Mucosa of descending colon (tissue), 3 donors: ENCODE measurements at regions not wholly inside any gene's neighbourhood (a gene's known extent, or its start where the extent isn't known, plus 50 kb on each side); places are given as distances from the start of the nearest gene placed in this dataset.

Experiments
- ATAC-seq: fragments of 200-7000 bp; cut with Tn5 transposase; one replicate; pipeline ENCODE4 v1.9.1; 2020; ENCODE audit warnings: mild to moderate bottlenecking, moderate library complexity
- DNase-seq, 3 donors: peaks; one replicate each; pipeline ENCODE4 v3.0.0-alpha.2; 2020
- H3K36me3 ChIP-seq: fragments of 200-600 bp; one replicate; pipeline ENCODE4 v1.8.0; 2021; ENCODE audit warnings: low read depth, mild to moderate bottlenecking
- H3K4me1 ChIP-seq: fragments of 200-600 bp; one replicate; pipeline ENCODE4 v1.8.0; 2021; ENCODE audit warnings: low read depth, mild to moderate bottlenecking
- H3K4me3 ChIP-seq: fragments of 200-600 bp; one replicate; pipeline ENCODE4 v1.8.0; 2021; ENCODE audit warnings: mild to moderate bottlenecking
- H3K9me3 ChIP-seq: fragments of 200-600 bp; one replicate; pipeline ENCODE4 v1.8.0; 2021; ENCODE audit warnings: mild to moderate bottlenecking
- intact Hi-C, 2 donors: fragments of 100-400 bp; cut with DNase I in 1 of 2; cut with micrococcal nuclease in 1 of 2; formaldehyde crosslinking; loops; one replicate each; pipeline versions ENCODE4 v1.11.0 to v1.11.1; 2022; cut with DNase I, micrococcal nuclease
- TF ChIP-seq, protein P1 (sequence below): fragments of 200-600 bp; IDR thresholded peaks from one replicate; pipeline ENCODE4 v1.8.0; 2022; ENCODE audit warnings: antibody characterized with exemption, mild to moderate bottlenecking
- donor health status: DM: no; HTN: no; CAD: no; lungs with moderate emphysema.
- donor health status: DM: no; HTN: no; CAD: no.
- donor health status: DM: no; HTN: yes; CAD: no.

DNA sequence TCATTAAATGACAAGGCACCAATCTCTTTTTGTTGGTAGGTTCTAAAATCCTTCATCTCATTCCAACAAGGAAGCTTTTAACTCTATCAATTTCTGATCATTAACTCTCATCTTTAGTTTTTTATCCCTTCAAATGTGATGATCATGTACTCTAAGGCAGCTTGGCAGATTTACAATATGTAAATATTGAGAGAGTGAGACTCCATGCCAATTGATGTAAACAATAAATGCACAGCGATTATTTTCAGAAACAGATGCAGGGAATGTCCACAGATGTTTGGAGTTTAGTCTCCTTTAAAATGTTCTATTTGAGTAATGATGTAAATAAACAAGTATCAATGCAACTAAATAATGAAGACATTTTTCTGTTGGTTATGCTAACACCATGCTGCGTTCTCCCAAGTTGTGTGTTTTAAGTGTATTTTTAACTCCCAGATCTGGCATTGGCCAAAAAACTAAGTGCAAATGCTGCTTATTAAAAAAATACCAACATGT, 213.8 kb downstream of the AHR start:
- Histone ChIP-seq H3K36me3 (no peaks in the 10 kb centered on the region), H3K9me3 (no peaks in the 10 kb centered on the region), H3K4me1 (no peaks in the 10 kb centered on the region), H3K4me3 (no peak overlapping the region)
- DNase-seq (no peak), ATAC-seq (no peak)
- TF ChIP-seq, protein P1, sequence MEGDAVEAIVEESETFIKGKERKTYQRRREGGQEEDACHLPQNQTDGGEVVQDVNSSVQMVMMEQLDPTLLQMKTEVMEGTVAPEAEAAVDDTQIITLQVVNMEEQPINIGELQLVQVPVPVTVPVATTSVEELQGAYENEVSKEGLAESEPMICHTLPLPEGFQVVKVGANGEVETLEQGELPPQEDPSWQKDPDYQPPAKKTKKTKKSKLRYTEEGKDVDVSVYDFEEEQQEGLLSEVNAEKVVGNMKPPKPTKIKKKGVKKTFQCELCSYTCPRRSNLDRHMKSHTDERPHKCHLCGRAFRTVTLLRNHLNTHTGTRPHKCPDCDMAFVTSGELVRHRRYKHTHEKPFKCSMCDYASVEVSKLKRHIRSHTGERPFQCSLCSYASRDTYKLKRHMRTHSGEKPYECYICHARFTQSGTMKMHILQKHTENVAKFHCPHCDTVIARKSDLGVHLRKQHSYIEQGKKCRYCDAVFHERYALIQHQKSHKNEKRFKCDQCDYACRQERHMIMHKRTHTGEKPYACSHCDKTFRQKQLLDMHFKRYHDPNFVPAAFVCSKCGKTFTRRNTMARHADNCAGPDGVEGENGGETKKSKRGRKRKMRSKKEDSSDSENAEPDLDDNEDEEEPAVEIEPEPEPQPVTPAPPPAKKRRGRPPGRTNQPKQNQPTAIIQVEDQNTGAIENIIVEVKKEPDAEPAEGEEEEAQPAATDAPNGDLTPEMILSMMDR = no peak
- intact Hi-C loops = no loop called here

DNA sequence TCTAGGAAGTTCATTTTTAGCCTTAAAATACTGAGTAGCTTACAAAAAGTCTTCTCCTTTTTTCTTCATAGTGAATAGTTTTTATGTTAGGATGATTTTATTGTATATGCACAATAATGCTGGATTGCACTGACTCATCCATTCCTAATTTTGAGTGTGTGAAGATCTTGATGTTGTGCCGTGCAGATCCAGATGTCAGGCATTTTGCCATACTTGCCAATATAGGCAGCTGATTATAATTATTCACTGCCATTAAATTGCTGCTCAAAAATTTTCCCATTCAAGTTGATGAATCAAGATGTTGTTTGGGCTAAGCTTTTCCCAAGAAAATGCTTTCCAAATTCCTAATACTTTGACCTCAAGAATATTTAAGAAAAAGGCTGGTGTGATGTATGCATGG, 218.3 kb downstream of the AHR start:
- no peaks in the 10 kb centered on the region for H3K36me3 ChIP-seq
- no peak for DNase-seq
- intact Hi-C loops = no loop called here
- no peaks in the 10 kb centered on the region for H3K4me1 ChIP-seq
- H3K4me3 ChIP-seq = no peak overlapping the region
- TF ChIP-seq, protein P1 = no peak
- no peaks in the 10 kb centered on the region for H3K9me3 ChIP-seq
- no peak for ATAC-seq

DNA sequence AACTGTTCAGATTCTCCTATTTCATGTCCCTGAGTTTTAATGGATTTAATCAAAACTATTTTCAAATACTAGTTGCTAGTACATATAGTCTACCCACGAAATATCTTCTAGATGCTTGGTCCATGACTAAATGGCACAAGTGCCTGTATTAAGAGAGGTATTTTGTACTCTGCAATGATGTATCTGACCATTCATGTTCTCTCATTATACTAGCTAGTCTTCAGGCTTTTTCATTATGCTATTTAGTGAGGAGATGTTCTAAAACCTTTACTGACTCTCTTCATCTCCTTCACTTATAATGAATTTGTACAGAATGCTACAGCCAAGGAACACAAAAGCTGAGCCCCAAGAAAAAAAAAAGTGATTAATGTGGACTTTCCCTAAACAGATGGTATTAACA, 222.5 kb downstream of the AHR start:
- Histone ChIP-seq H3K4me3 (no peak overlapping the region), H3K9me3 (no peaks in the 10 kb centered on the region), H3K36me3 (no peaks in the 10 kb centered on the region), H3K4me1 (no peaks in the 10 kb centered on the region)
- ATAC-seq = no peak
- TF ChIP-seq, protein P1 = no peak
- no peak for DNase-seq
- intact Hi-C loops = no loop called here

DNA sequence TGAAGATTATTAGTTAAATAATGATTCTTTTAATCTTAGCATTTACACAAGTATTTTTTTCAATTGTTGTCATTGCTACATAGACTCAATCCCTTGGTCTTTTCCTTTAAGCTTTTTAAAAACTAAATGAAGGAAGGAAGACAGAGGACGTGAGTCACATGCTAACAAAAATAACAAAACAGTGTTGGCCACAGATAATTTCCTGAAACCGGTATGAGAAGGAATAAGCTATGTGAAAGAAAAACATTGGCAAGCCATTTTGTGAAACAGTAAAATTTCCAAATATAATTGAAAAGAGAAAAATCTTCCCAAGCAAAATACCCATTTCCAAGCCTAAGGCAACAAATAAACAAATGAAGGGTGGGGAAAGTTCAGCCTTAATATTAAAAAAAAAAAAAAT, 223.0 kb downstream of the AHR start:
- TF ChIP-seq, protein P1 = no peak
- Histone ChIP-seq H3K36me3 (no peaks in the 10 kb centered on the region), H3K4me1 (no peaks in the 10 kb centered on the region), H3K9me3 (no peaks in the 10 kb centered on the region), H3K4me3 (no peak overlapping the region)
- DNase-seq (no peak), ATAC-seq (no peak)
- intact Hi-C loops = no loop called here

DNA sequence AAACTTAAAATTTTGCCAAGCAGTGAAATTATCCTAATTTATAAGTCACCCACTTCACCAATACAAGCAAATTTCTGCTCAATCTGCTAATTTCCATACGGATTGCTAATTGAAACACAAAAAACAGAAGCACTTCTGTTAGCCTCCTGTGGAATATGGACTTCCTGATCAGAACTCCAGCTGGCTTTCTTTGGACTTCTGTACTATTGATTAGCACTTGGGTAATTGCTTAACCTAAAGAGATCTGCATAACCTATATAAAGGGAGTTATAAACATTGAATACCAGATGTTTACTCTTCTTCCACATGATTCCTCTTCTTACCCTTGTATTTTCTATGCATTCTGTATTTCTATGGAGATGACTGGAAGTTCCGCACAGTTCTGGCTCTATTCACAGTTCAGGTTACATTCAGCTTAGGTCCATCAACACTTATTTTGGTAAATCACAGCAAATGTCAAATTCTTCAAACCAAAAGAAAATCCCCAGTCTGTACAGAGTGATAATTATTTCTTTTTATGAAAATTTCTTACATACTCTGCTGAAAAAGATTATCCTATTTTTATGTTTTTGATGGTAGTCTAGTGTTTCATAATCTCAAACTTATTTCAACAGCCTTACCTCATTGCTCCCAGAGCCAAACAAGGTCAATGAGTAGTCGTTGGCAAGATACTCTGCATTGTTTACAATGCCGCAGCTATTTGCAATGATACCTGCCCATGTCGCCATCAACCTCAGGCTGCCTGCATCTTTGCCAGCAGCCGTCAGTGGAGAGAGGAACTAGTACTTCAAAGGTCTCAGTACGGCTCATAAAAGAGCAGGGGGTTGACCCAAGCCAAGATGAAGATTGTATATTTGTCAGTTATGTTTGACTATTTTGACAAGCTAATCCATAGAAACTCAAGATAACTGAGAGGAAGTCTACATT, 225.6 kb downstream of the AHR start:
- Histone ChIP-seq H3K36me3 (no peaks in the 10 kb centered on the region), H3K9me3 (no peaks in the 10 kb centered on the region), H3K4me1 (no peaks in the 10 kb centered on the region), H3K4me3 (no peak overlapping the region)
- intact Hi-C loops = no loop called here
- DNase-seq (peak in 1 of 3 donors; percentile 22), ATAC-seq (peak; percentile 54)
- TF ChIP-seq, protein P1 = no peak
